ENCODE measurements at regions not wholly inside any gene's neighbourhood (a gene's known extent, or its start where the extent isn't known, plus 50 kb on each side); places are given as distances from the start of the nearest gene placed in this dataset.

- no peak for TF ChIP-seq ZMIZ1 (IDR thresholded peaks at IDR 0.05; ENCODE audit: low read depth in 2 of 2, low read length in 2 of 2)
- no peak for TF ChIP-seq CBFA2T3 (IDR thresholded peaks at IDR 0.05)
- no peak for TF ChIP-seq CBX1 (IDR thresholded peaks at IDR 0.05; ENCODE audit: low read depth)
- no peak for TF ChIP-seq NR3C1 (CRISPR knock-in tag; IDR thresholded peaks at IDR 0.05)
Measured at GRCh38 chr5:34580983-34581382, 75.1 kb upstream of the RAI14 start (continued).

DNA sequence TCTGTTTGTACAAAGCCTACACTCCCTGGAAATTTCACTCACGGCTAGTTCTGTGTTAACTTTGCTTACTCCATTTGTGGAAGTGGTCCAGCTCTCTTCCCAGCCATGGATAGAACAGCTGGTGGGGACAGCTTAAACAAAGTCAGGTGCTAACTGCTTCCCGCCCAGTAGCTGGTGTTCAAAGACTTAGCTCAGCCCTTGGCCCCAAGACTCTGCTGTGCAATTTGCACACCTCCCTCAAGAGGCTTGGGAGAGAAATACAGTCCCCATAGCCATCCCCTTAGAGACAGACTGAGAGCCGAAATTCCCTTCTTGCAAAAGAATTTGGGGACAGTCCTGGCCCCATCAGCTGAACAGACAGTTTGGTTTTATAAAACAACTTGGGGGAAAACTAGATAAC lies 73.8 kb upstream of the RAI14 start:
- peak; percentile 71 for FAIRE-seq
- ChIA-PET POLR2A (interaction anchor here (0.6 kb wide), 1 partner anchor 336 kb away, joined by 3 read pairs; no protein-coding TSS in a partner anchor), CTCF (ENCODE audit: low intra/inter-chr PET ratio) (interaction anchor here (1.0 kb wide), 1 partner anchor 60 kb away, joined by 3 read pairs; no protein-coding TSS in a partner anchor)
- BruUV-seq (replicated peaks) = no TSS peak
- peak overlapping the region; percentile 36 for H2AFZ ChIP-seq (ENCODE audit: low read depth, low read length)
- WGBS (ENCODE audit: insufficient coverage, low coverage, missing lambda C conversion rate) = 16% methylated on average over 3 of the region's 3 CpGs
- no peak overlapping the region for H3K27ac ChIP-seq (ENCODE audit: extremely low read depth, low read depth, low read length)
- H4K20me1 ChIP-seq (replicated peaks; ENCODE audit: control insufficient read depth, insufficient read depth, low read length) = no peaks in the 10 kb centered on the region
- intact Hi-C loops (cut with micrococcal nuclease) = loop anchor here (2.0 kb wide), 1 partner anchor 316 kb away; no protein-coding TSS in a partner anchor
- peak; percentile 83 for ATAC-seq
- peak in 2 of 4 experiments; percentile 43 to 44 for DNase-seq (ENCODE audit: extremely low read depth in 1 of 4, low spot score in 3 of 4)
- no peaks in the 10 kb centered on the region for H3K9me1 ChIP-seq (ENCODE audit: control insufficient read depth, insufficient read depth, low read length)
- in situ Hi-C loops (cut with MboI) = no loop called here
- no peaks in the 10 kb centered on the region for H3K36me3 ChIP-seq (ENCODE audit: control insufficient read depth, insufficient read depth, low read length)
- no peaks in the 10 kb centered on the region for H3K27me3 ChIP-seq (ENCODE audit: control insufficient read depth in 2 of 2, insufficient read depth in 2 of 2, low read length in 2 of 2)
- no peaks in the 10 kb centered on the region; the same call in 1 of the 2 replicates for H3K9me3 ChIP-seq (replicated peaks; ENCODE audit: control insufficient read depth, insufficient read depth, low read depth, low read length)
- H3K4me1 ChIP-seq (replicated peaks in 1 of 2; ENCODE audit: control insufficient read depth in 2 of 2, insufficient read depth in 2 of 2, low read length in 2 of 2) = peaks cover 11 to 35% of the 10 kb centered on the region in 2 experiments
- no peak overlapping the region for H3K9ac ChIP-seq (ENCODE audit: insufficient read depth in 1 of 2, low read depth in 2 of 2, low read length in 2 of 2)
- H3K4me3 ChIP-seq = no peak overlapping the region
- H3K79me2 ChIP-seq (ENCODE audit: control insufficient read depth, insufficient read depth, low read length) = no peaks in the 10 kb centered on the region
- H3K4me2 ChIP-seq (ENCODE audit: insufficient read depth, low read length) = no peak overlapping the region; the same call in 1 of the 2 replicates
- TF ChIP-seq TFAP4 (CRISPR knock-in tag; IDR thresholded peaks at IDR 0.05; ENCODE audit: borderline replicate concordance) (peak; percentile 28; the same call in 1 of the 2 replicates), SRF (CRISPR knock-in tag; IDR thresholded peaks at IDR 0.05) (no peak), CSDE1 (IDR thresholded peaks at IDR 0.05) (no peak), ZNF134 (CRISPR knock-in tag; conservative IDR thresholded peaks at IDR 0.05) (no peak), ZNF232 (CRISPR knock-in tag; IDR thresholded peaks at IDR 0.05) (no peak)
- TF ChIP-seq, protein P1, sequence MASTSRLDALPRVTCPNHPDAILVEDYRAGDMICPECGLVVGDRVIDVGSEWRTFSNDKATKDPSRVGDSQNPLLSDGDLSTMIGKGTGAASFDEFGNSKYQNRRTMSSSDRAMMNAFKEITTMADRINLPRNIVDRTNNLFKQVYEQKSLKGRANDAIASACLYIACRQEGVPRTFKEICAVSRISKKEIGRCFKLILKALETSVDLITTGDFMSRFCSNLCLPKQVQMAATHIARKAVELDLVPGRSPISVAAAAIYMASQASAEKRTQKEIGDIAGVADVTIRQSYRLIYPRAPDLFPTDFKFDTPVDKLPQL (IDR thresholded peaks at IDR 0.05; ENCODE audit: extremely low read depth, insufficient read length) = no peak

Measured in K562 (cell line).